ENCODE measurements at regions not wholly inside any gene's neighbourhood (a gene's known extent, or its start where the extent isn't known, plus 50 kb on each side); places are given as distances from the start of the nearest gene placed in this dataset.
"Not testable (repeated sequence)": the region's sequence is repeated elsewhere in the genome, so short reads cannot be mapped to it uniquely, and the experiment has no call there.

- Histone ChIP-seq H3K36me3 (no peaks in the 10 kb centered on the region), H3K4me1 (no peaks in the 10 kb centered on the region), H3K27ac (no peak overlapping the region), H3K9me3 (no peaks in the 10 kb centered on the region), H3K4me3 (no peak overlapping the region), H3K27me3 (no peaks in the 10 kb centered on the region)
- peak in 1 of 2 donors; percentile 22 for DNase-seq
- TF ChIP-seq EP300 (IDR thresholded peaks at IDR 0.05) (no peak), POLR2A (IDR thresholded peaks at IDR 0.05) (no peak), CTCF (IDR thresholded peaks at IDR 0.05) (no peak), POLR2AphosphoS5 (IDR thresholded peaks at IDR 0.05) (no peak)
- intact Hi-C loops (cut with DNase I; ENCODE audit: low total_unique reads) = no loop called here
These were observed 131.1 kb upstream of the PTPRZ1 start for GRCh38 chr7:121741896-121742295.

GRCh38 chr7:121739465-121739864 is 133.5 kb upstream of the PTPRZ1 start:
- intact Hi-C loops (cut with DNase I; ENCODE audit: low total_unique reads) = no loop called here
- H3K27ac ChIP-seq = no peak overlapping the region
- H3K4me3 ChIP-seq = no peak overlapping the region
- no peaks in the 10 kb centered on the region for H3K4me1 ChIP-seq
- H3K36me3 ChIP-seq = no peaks in the 10 kb centered on the region
- H3K9me3 ChIP-seq = no peaks in the 10 kb centered on the region
- H3K27me3 ChIP-seq = no peaks in the 10 kb centered on the region
- TF ChIP-seq POLR2A (IDR thresholded peaks at IDR 0.05) = no peak
- no peak for TF ChIP-seq EP300 (IDR thresholded peaks at IDR 0.05)
- TF ChIP-seq POLR2AphosphoS5 (IDR thresholded peaks at IDR 0.05) = no peak
- TF ChIP-seq CTCF (IDR thresholded peaks at IDR 0.05) = no peak
- 60 to 78% (median 66%) methylated on average over 3 of the region's 3 CpGs for WGBS, 5 donors
- DNase-seq = no peak

- H3K4me1 ChIP-seq = no peaks in the 10 kb centered on the region
- intact Hi-C loops (cut with DNase I; ENCODE audit: low total_unique reads) = no loop called here
- H3K9me3 ChIP-seq = peaks cover 6 to 28% (median 20%) of the 10 kb centered on the region in 4 donors
- no peaks in the 10 kb centered on the region for H3K27me3 ChIP-seq
- H3K27ac ChIP-seq = no peak overlapping the region
- no peak overlapping the region for H3K4me3 ChIP-seq
- TF ChIP-seq POLR2AphosphoS5 (IDR thresholded peaks at IDR 0.05) (no peak), CTCF (IDR thresholded peaks at IDR 0.05) (no peak), POLR2A (IDR thresholded peaks at IDR 0.05) (no peak), EP300 (IDR thresholded peaks at IDR 0.05) (no peak)
- no peaks in the 10 kb centered on the region for H3K36me3 ChIP-seq
- no peak for DNase-seq
These were observed 142.1 kb upstream of the PTPRZ1 start for GRCh38 chr7:121730869-121731268.

GRCh38 chr7:121714559-121715303 is 158.2 kb upstream of the PTPRZ1 start:
- H3K4me3 ChIP-seq = no peak overlapping the region
- H3K36me3 ChIP-seq = no peaks in the 10 kb centered on the region
- H3K4me1 ChIP-seq = peaks cover 0 to 16% (median 14%) of the 10 kb centered on the region in 4 donors
- TF ChIP-seq POLR2A (IDR thresholded peaks at IDR 0.05) = no peak
- TF ChIP-seq CTCF (IDR thresholded peaks at IDR 0.05) = no peak
- peak in 2 of 3 donors; percentile 48 to 62 for TF ChIP-seq POLR2AphosphoS5 (IDR thresholded peaks at IDR 0.05)
- no peak for TF ChIP-seq EP300 (IDR thresholded peaks at IDR 0.05)
- intact Hi-C loops (cut with DNase I; ENCODE audit: low total_unique reads) = no loop called here
- DNase-seq = peak; percentile 56 to 92
- WGBS, 5 donors = 11 to 35% (median 24%) methylated on average over 3 of the region's 3 CpGs
- H3K27me3 ChIP-seq = no peaks in the 10 kb centered on the region
- H3K9me3 ChIP-seq = no peaks in the 10 kb centered on the region
- peak overlapping the region; percentile 56 to 83 (median 77) for H3K27ac ChIP-seq

- peak overlapping the region; percentile 26 to 83 (median 77) for H3K27ac ChIP-seq
- H3K9me3 ChIP-seq; H3K4me3 ChIP-seq; H3K36me3 ChIP-seq; intact Hi-C loops (cut with DNase I; ENCODE audit: low total_unique reads); H3K27me3 ChIP-seq: not testable (repeated sequence)
- WGBS, 5 donors = 20 to 33% (median 25%) methylated on average over 5 of the region's 5 CpGs
- DNase-seq = peak; percentile 49 to 65
- peaks cover 0 to 16% (median 14%) of the 10 kb centered on the region in 4 donors for H3K4me1 ChIP-seq
These were observed 160.0 kb upstream of the PTPRZ1 start for GRCh38 chr7:121712961-121713360.

All from stomach (tissue), 8 donors.